ENCODE measurements at regions not wholly inside any gene's neighbourhood (a gene's known extent, or its start where the extent isn't known, plus 50 kb on each side); places are given as distances from the start of the nearest gene placed in this dataset.

- no peaks in the 10 kb centered on the region for H3K9me3 ChIP-seq (replicated peaks in 1 of 3)
- intact Hi-C loops (cut with DNase I), result no loop called here
- TF ChIP-seq POLR2A (IDR thresholded peaks at IDR 0.05), result no peak
- no peak for TF ChIP-seq CTCF (IDR thresholded peaks at IDR 0.05)
- no peaks in the 10 kb centered on the region for H3K27me3 ChIP-seq
- peaks cover 0 to 12% of the 10 kb centered on the region in 2 donors for H3K4me1 ChIP-seq (replicated peaks in 1 of 2)
- no peak overlapping the region for H3K27ac ChIP-seq
- no peaks in the 10 kb centered on the region for H3K36me3 ChIP-seq (replicated peaks in 1 of 2)
- H3K4me3 ChIP-seq, result no peak overlapping the region
- 71 to 80% (median 75%) methylated on average over 2 of the region's 2 CpGs for WGBS, 4 donors
- no peak for DNase-seq
These were observed 1065.9 kb upstream of the CITED2 start for GRCh38 chr6:140440223-140440835.

- TF ChIP-seq CTCF (IDR thresholded peaks at IDR 0.05) (no peak), POLR2A (IDR thresholded peaks at IDR 0.05) (no peak)
- Histone ChIP-seq H3K4me1 (replicated peaks in 1 of 2) (peaks cover 0 to 10% of the 10 kb centered on the region in 2 donors), H3K27me3 (no peaks in the 10 kb centered on the region), H3K9me3 (replicated peaks in 1 of 3) (no peaks in the 10 kb centered on the region), H3K27ac (no peak overlapping the region), H3K36me3 (replicated peaks in 1 of 2) (no peaks in the 10 kb centered on the region), H3K4me3 (no peak overlapping the region)
- intact Hi-C loops (cut with DNase I), result no loop called here
- WGBS, 4 donors, result 94 to 96% (median 95%) methylated on average over 2 of the region's 2 CpGs
- DNase-seq, result no peak
These were observed 1063.9 kb upstream of the CITED2 start for GRCh38 chr6:140438346-140438735.

GRCh38 chr6:140437619-140438345, 1063.3 kb upstream of the CITED2 start:
- intact Hi-C loops (cut with DNase I), result no loop called here
- Histone ChIP-seq H3K36me3 (replicated peaks in 1 of 2) (no peaks in the 10 kb centered on the region), H3K27me3 (no peaks in the 10 kb centered on the region), H3K9me3 (replicated peaks in 1 of 3) (no peaks in the 10 kb centered on the region), H3K4me3 (no peak overlapping the region), H3K27ac (no peak overlapping the region), H3K4me1 (replicated peaks in 1 of 2) (peaks cover 0 to 10% of the 10 kb centered on the region in 2 donors)
- no peak for DNase-seq
- WGBS, 4 donors, result 88 to 95% (median 92%) methylated on average over 5 of the region's 5 CpGs
- TF ChIP-seq POLR2A (IDR thresholded peaks at IDR 0.05) (no peak), CTCF (IDR thresholded peaks at IDR 0.05) (no peak)

- WGBS, 4 donors, result 52 to 65% (median 60%) methylated on average over 2 of the region's 2 CpGs
- no peaks in the 10 kb centered on the region for H3K36me3 ChIP-seq (replicated peaks in 1 of 2)
- DNase-seq, result no peak
- H3K27ac ChIP-seq, result no peak overlapping the region
- H3K27me3 ChIP-seq, result no peaks in the 10 kb centered on the region
- no peaks in the 10 kb centered on the region for H3K9me3 ChIP-seq (replicated peaks in 1 of 3)
- H3K4me3 ChIP-seq, result no peak overlapping the region
- H3K4me1 ChIP-seq (replicated peaks in 1 of 2), result peaks cover 0 to 9% of the 10 kb centered on the region in 2 donors
- intact Hi-C loops (cut with DNase I), result no loop called here
- no peak for TF ChIP-seq POLR2A (IDR thresholded peaks at IDR 0.05)
- TF ChIP-seq CTCF (IDR thresholded peaks at IDR 0.05), result no peak
These were observed 1061.8 kb upstream of the CITED2 start for GRCh38 chr6:140436023-140436811.
